ENCODE measurements at regions not wholly inside any gene's neighbourhood (a gene's known extent, or its start where the extent isn't known, plus 50 kb on each side); places are given as distances from the start of the nearest gene placed in this dataset.
"Not testable (repeated sequence)": the region's sequence is repeated elsewhere in the genome, so short reads cannot be mapped to it uniquely, and the experiment has no call there.

DNA sequence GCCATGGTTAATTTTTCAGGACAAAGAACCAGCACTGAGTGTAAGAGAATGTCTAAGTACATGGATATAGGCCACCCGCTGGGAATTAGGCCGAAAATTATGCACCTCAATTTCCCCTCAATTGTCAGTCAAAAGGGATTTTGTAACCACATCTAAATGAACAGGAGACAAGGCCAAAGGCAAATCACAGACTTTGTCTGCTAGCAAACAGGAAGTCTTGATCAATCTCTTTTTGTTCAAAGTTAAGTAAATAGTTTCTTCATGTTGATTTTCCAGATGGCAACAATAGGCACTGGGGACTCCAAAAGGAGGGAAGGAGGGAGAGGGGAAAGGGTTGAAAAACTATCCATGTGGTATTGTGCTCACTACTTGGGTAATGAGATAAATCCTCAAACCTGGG lies 276.0 kb downstream of the COG6 start:
- no peak for DNase-seq
- intact Hi-C loops (cut with DNase I): no loop called here

GRCh38 chr13:39932514-39932913 lies 277.1 kb downstream of the COG6 start:
- DNase-seq; intact Hi-C loops (cut with DNase I): not testable (repeated sequence)

DNA sequence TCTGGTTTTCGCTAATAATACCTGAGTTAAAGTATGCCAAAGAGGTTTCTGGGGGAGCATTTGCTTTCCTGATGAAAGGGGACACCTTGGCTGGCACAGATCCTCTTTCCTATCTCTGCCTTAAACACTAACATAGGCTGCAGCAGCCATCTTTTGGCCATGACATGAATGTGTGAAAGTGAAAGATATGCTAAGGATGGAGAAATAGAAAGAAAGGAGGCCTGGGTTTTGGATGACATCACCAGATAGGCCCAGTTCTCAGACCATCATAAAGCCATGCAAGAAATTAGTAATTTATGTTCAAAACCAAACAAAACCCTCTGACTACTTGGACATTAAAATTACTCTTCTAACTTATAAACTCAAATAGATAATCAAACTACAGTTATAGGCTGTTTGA lies 279.7 kb downstream of the COG6 start:
- no peak for DNase-seq
- intact Hi-C loops (cut with DNase I): no loop called here

DNA sequence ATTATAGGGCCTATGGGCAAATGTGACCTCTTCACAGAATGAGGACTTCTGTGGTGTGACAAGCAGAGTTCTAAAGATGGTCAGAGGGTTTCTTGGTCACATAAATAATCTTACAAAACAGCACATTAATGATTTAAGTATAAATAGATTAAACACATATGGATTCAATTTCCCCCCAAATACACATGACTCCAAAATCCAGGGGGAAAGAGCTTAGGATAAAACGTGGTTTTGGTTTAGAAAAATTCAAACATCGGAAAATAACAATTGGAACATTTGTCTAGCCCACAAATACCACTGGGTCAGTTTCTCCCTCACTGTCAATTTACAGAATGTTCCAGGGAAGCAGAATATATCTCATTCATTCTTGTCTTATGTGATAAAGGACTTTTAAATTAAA lies 283.1 kb downstream of the COG6 start:
- no peak for DNase-seq
- intact Hi-C loops (cut with DNase I): no loop called here

GRCh38 chr13:39941236-39941635 lies 285.8 kb downstream of the COG6 start:
- no peak for DNase-seq
- intact Hi-C loops (cut with DNase I): loop anchor here (5.0 kb wide), 1 partner anchor 741 kb away; no protein-coding TSS in a partner anchor

DNA sequence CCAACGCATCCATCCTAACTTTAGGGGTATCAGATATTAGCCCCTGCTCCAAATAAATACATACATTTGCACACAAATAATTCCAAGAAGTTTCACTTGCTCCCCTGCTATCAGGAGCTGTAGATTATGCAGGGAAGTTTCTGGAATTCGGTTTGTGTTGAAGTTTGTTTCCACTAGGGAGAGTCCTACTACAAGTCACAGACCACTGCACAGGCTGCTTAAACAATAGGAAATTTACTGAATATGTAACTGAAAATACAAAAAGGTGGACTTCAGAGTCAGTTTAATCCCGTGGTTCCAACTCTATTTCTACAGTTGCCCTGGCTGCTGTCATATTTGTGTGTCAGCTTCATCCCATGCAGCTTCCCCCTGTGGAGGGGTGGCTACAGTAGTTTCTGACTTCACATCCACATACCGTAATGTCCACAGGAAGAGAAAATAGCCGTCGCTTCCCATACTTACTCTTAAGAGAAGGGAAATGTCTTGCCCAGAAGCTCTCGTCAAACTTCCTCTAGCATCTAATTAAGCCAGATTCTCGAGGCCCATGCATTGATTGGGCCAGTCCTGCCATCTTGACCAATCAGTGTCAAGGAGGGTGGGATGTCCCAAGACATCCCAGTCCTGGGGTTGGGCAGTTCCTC lies 286.6 kb downstream of the COG6 start:
- intact Hi-C loops (cut with DNase I): loop anchor here (5.0 kb wide), 1 partner anchor 740 kb away; no protein-coding TSS in a partner anchor
- no peak for DNase-seq

- intact Hi-C loops (cut with DNase I): loop anchor here (5.0 kb wide), 1 partner anchor 740 kb away; no protein-coding TSS in a partner anchor
- peak in 8 of 10 donors; percentile 42 to 91 (median 62) for DNase-seq
Observed at GRCh38 chr13:39942552-39943273, 287.3 kb downstream of the COG6 start.

DNA sequence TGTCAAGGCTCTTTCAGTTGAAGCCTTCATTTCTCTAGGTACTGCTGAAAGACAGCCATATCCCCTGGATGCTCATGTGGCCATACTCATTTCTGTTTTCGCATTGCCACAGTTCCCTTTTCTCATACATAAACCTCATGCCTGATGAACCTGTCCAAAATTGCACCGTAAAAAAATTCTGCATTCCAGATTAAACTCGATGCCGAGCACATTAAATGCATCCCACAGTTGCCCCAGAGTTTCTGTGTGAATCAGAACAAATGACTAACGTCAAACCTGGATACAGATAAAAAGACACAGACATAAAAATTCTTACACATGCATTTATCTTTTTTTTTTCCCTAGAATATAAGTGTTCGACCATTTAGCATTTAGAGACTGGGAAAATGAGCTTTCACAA lies 288.2 kb downstream of the COG6 start:
- DNase-seq: no peak
- intact Hi-C loops (cut with DNase I): loop anchor here (5.0 kb wide), 1 partner anchor 739 kb away; no protein-coding TSS in a partner anchor

DNA sequence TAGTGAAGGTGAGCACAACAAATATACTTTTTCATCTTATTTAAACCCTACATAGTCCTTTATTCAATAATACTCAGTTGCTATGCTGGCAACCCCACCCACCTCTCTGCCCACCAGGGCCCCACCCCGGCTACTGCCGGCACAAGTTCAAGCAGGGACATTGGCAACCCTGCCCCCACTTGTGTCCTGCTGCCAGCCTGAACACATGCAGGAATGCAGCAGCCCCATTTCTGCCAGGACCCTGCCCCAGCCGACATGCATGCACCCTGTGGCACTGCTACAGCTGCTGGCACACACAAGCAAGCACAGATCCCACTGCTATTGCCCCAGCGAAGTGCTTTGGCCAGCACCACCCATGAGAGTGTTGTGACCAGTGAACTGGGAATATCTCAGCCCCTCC lies 289.8 kb downstream of the COG6 start:
- intact Hi-C loops (cut with DNase I): no loop called here
- DNase-seq: peak in 3 of 10 donors; percentile 66 to 81 (median 77)

GRCh38 chr13:39946769-39947168 lies 291.3 kb downstream of the COG6 start:
- intact Hi-C loops (cut with DNase I): no loop called here
- DNase-seq: no peak

DNA sequence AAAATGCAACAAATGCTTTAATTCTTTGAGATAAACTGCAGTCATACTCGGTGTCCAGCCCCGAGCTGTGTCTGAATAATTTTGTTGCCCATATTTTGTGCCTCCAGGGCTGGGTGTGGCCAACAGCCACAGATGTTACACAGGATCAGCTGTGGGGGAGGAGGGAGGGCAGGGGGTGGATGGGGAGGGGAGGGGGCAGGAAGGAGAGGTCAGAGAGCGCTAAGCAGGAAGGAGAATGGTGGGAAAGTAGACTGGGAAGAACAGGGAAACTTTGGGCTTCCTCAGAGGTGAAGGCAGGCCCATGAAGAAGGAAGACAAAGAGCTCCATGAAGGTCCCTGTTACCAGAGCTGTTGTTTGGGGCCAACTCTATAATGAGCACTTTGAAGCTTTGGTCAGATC lies 295.8 kb downstream of the COG6 start:
- intact Hi-C loops (cut with DNase I): no loop called here

GRCh38 chr13:39952249-39953233 lies 297.1 kb downstream of the COG6 start:
- DNase-seq: peak in 1 of 10 donors; percentile 63

More for the DNA sequence above, 295.8 kb downstream of the COG6 start:
- DNase-seq: no peak

DNA sequence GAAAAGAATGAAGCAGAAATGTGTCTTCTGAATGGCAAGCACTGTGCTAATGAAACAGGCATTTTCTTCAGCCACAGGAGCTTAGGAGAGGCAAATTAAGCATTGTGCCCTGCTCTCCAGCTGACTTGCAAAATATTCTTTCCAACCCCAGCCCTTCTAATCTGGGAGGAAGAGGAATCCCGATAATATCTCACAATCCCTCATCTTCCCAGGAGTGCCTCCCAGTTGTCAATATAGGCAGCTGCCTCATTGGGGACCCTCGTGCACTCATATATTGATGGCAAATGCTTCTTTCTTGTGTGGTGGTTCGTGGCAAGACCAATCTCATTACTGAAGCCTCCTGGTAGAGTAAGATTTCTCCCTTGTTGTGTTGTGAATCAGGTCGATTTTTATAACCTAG lies 299.0 kb downstream of the COG6 start:
- intact Hi-C loops (cut with DNase I): no loop called here
- no peak for DNase-seq

More at GRCh38 chr13:39952249-39953233, 297.1 kb downstream of the COG6 start:
- intact Hi-C loops (cut with DNase I): no loop called here

- intact Hi-C loops (cut with DNase I): no loop called here
Observed at GRCh38 chr13:39955560-39955959, 300.1 kb downstream of the COG6 start.

GRCh38 chr13:39956036-39956435 lies 300.6 kb downstream of the COG6 start:
- DNase-seq: no peak
- intact Hi-C loops (cut with DNase I): no loop called here

More at GRCh38 chr13:39955560-39955959, 300.1 kb downstream of the COG6 start:
- no peak for DNase-seq

GRCh38 chr13:39957868-39958677 lies 302.6 kb downstream of the COG6 start:
- DNase-seq: no peak
- intact Hi-C loops (cut with DNase I): no loop called here

GRCh38 chr13:39959497-39960144 lies 304.2 kb downstream of the COG6 start:
- intact Hi-C loops (cut with DNase I): no loop called here
- no peak for DNase-seq

DNA sequence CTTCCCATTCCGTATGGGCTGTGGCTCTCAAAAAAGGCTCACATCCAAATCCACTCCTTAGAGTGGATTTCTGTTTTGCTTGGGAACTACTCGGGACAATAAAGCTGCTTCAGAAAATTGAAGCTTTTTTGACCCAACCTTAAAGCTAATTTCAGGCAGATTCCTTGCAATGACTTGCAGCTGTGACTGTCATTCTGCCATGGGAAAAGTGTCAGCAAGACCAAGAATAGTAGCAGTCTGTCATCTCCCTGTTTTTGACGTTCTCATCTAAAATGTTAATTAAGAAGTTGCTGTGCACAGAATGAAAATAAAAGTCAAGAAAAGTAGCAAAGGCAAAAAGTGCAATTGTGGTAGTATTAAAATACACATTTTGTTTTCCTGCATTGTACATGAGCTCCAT lies 304.7 kb downstream of the COG6 start:
- intact Hi-C loops (cut with DNase I): no loop called here
- DNase-seq: no peak

- no peak for DNase-seq
- intact Hi-C loops (cut with DNase I): no loop called here
Observed at GRCh38 chr13:39961036-39961435, 305.6 kb downstream of the COG6 start.

Data from posterior cingulate gyrus (tissue), 11 donors.